GM21423 (cell line): ENCODE measurements at regions not wholly inside any gene's neighbourhood (a gene's known extent, or its start where the extent isn't known, plus 50 kb on each side); places are given as distances from the start of the nearest gene placed in this dataset.
"Not testable (repeated sequence)": the region's sequence is repeated elsewhere in the genome, so short reads cannot be mapped to it uniquely, and the experiment has no call there.

Experiments used
- ATAC-seq: cut with Tn5 transposase; IDR thresholded peaks from one replicate; pipeline ENCODE4 v1.9.1; 2021; ENCODE audit warnings: mild to moderate bottlenecking, moderate library complexity; ENCODE audit not compliant: unreplicated experiment

- no peak for ATAC-seq
Observed at GRCh38 chr4:62475596-62475995, 1275.5 kb downstream of the ADGRL3 start.

- no peak for ATAC-seq
Observed at GRCh38 chr4:62474802-62475201, 1274.7 kb downstream of the ADGRL3 start.

GRCh38 chr4:62471021-62471420 lies 1270.9 kb downstream of the ADGRL3 start:
- no peak for ATAC-seq

- no peak for ATAC-seq
Observed at GRCh38 chr4:62470421-62470983, 1270.4 kb downstream of the ADGRL3 start.

GRCh38 chr4:62470020-62470419 lies 1269.9 kb downstream of the ADGRL3 start:
- ATAC-seq = no peak

- ATAC-seq = no peak
Observed at GRCh38 chr4:62461961-62462360, 1261.8 kb downstream of the ADGRL3 start.

- no peak for ATAC-seq
Observed at GRCh38 chr4:62460329-62460728, 1260.2 kb downstream of the ADGRL3 start.

- no peak for ATAC-seq
Observed at GRCh38 chr4:62457356-62457755, 1257.2 kb downstream of the ADGRL3 start.

- no peak for ATAC-seq
Observed at GRCh38 chr4:62455871-62456270, 1255.7 kb downstream of the ADGRL3 start.

- no peak for ATAC-seq
Observed at GRCh38 chr4:62454535-62454934, 1254.4 kb downstream of the ADGRL3 start.

GRCh38 chr4:62450740-62451139 lies 1250.6 kb downstream of the ADGRL3 start:
- ATAC-seq = no peak

GRCh38 chr4:62449538-62449937 lies 1249.4 kb downstream of the ADGRL3 start:
- ATAC-seq = no peak

GRCh38 chr4:62448911-62449310 lies 1248.8 kb downstream of the ADGRL3 start:
- no peak for ATAC-seq

GRCh38 chr4:62439051-62439450 lies 1238.9 kb downstream of the ADGRL3 start:
- no peak for ATAC-seq

- no peak for ATAC-seq
Observed at GRCh38 chr4:62434921-62435320, 1234.8 kb downstream of the ADGRL3 start.

- ATAC-seq = not testable (repeated sequence)
Observed at GRCh38 chr4:62431513-62432231, 1231.5 kb downstream of the ADGRL3 start.

- ATAC-seq = no peak
Observed at GRCh38 chr4:62429297-62429696, 1229.2 kb downstream of the ADGRL3 start.

- ATAC-seq = no peak
Observed at GRCh38 chr4:62415256-62415655, 1215.1 kb downstream of the ADGRL3 start.

- no peak for ATAC-seq
Observed at GRCh38 chr4:62414563-62414962, 1214.4 kb downstream of the ADGRL3 start.

- no peak for ATAC-seq
Observed at GRCh38 chr4:62410371-62411003, 1210.4 kb downstream of the ADGRL3 start.

GRCh38 chr4:62408454-62408853 lies 1208.3 kb downstream of the ADGRL3 start:
- no peak for ATAC-seq

GRCh38 chr4:62407534-62407933 lies 1207.4 kb downstream of the ADGRL3 start:
- ATAC-seq = no peak
